Uterus (tissue), 3 donors: ENCODE measurements at regions not wholly inside any gene's neighbourhood (a gene's known extent, or its start where the extent isn't known, plus 50 kb on each side); places are given as distances from the start of the nearest gene placed in this dataset.
"Not testable (repeated sequence)": the region's sequence is repeated elsewhere in the genome, so short reads cannot be mapped to it uniquely, and the experiment has no call there.

Source experiments
- DNase-seq, 2 donors: peaks; one replicate each; pipeline ENCODE4 v3.0.0-alpha.2; 2019 to 2020
- H3K27ac ChIP-seq, 2 donors: fragments of 200-600 bp; sonication (generic); 1 replicate in 1 of 2; 2 replicates in 1 of 2; pipeline ENCODE4 v1.5.1; 2016 to 2018
- H3K27me3 ChIP-seq, 2 donors: fragments of 200-600 bp; sonication (generic); one replicate each; pipeline ENCODE4 v1.5.1; 2018 to 2019; ENCODE audit warnings: control low read depth in 1 of 2
- H3K36me3 ChIP-seq, 2 donors: fragments of 200-600 bp; sonication (generic); one replicate each; pipeline ENCODE4 v1.5.1; 2019; ENCODE audit warnings: control low read depth in 1 of 2
- H3K4me1 ChIP-seq, 2 donors: fragments of 200-600 bp; sonication (generic); one replicate each; pipeline ENCODE4 v1.5.1; 2018 to 2019; ENCODE audit warnings: control low read depth in 1 of 2
- H3K4me3 ChIP-seq, 2 donors: fragments of 200-600 bp; sonication (generic); 1 replicate in 1 of 2; 2 replicates in 1 of 2; pipeline ENCODE4 v1.5.1; 2018 to 2019; ENCODE audit warnings: mild to moderate bottlenecking in 1 of 2
- H3K9me3 ChIP-seq, 2 donors: fragments of 200-600 bp; sonication (generic); one replicate each; pipeline ENCODE4 v1.5.1; 2019; ENCODE audit warnings: control low read depth in 1 of 2
- CTCF ChIP-seq, 4 experiments: fragments of 200-600 bp in 2 of 4; fragments of 450-650 bp in 2 of 4; sonication (generic) in 2 of 4; IDR thresholded peaks; one replicate each; pipeline ENCODE4 v1.5.1; 2016 to 2019; ENCODE audit warnings: antibody characterized with exemption in 4 of 4, mild to moderate bottlenecking in 2 of 4, moderate library complexity in 1 of 4
- POLR2A ChIP-seq, 2 donors: fragments of 450-650 bp; IDR thresholded peaks; one replicate each; pipeline ENCODE4 v1.6.1; 2016; ENCODE audit warnings: antibody characterized with exemption in 2 of 2, mild to moderate bottlenecking in 1 of 2, moderate library complexity in 1 of 2
- intact Hi-C: fragments of 100-400 bp; cut with DNase I; formaldehyde crosslinking; loops from one replicate; pipeline ENCODE4 v1.15.1; 2023; ENCODE audit warnings: low total_unique reads
- donor health status: DM: yes; HTN: yes; CAD: no.

GRCh38 chr6:44740566-44741120, 353.1 kb downstream of the CDC5L start:
- no peaks in the 10 kb centered on the region for H3K4me1 ChIP-seq
- H3K9me3 ChIP-seq = no peaks in the 10 kb centered on the region
- intact Hi-C loops = no loop called here
- no peak overlapping the region for H3K4me3 ChIP-seq
- H3K27ac ChIP-seq = no peak overlapping the region
- TF ChIP-seq POLR2A (IDR thresholded peaks at IDR 0.05) (no peak), CTCF (IDR thresholded peaks at IDR 0.05) (no peak)
- no peak for DNase-seq
- H3K36me3 ChIP-seq = no peaks in the 10 kb centered on the region
- H3K27me3 ChIP-seq = no peaks in the 10 kb centered on the region

- TF ChIP-seq POLR2A (IDR thresholded peaks at IDR 0.05) (no peak), CTCF (IDR thresholded peaks at IDR 0.05) (no peak)
- Histone ChIP-seq H3K9me3 (no peaks in the 10 kb centered on the region), H3K4me3 (no peak overlapping the region), H3K4me1 (no peaks in the 10 kb centered on the region), H3K27me3 (no peaks in the 10 kb centered on the region), H3K36me3 (no peaks in the 10 kb centered on the region), H3K27ac (no peak overlapping the region)
- intact Hi-C loops = no loop called here
- DNase-seq = no peak
Measured at GRCh38 chr6:44742201-44742600, 354.7 kb downstream of the CDC5L start.

GRCh38 chr6:44742828-44743372, 355.4 kb downstream of the CDC5L start:
- no peaks in the 10 kb centered on the region for H3K4me1 ChIP-seq
- no peaks in the 10 kb centered on the region for H3K27me3 ChIP-seq
- H3K36me3 ChIP-seq = no peaks in the 10 kb centered on the region
- H3K9me3 ChIP-seq = no peaks in the 10 kb centered on the region
- intact Hi-C loops = no loop called here
- no peak overlapping the region for H3K27ac ChIP-seq
- TF ChIP-seq POLR2A (IDR thresholded peaks at IDR 0.05) (no peak), CTCF (IDR thresholded peaks at IDR 0.05) (no peak)
- no peak for DNase-seq
- H3K4me3 ChIP-seq = no peak overlapping the region

GRCh38 chr6:44760116-44760515, 372.6 kb downstream of the CDC5L start:
- H3K36me3 ChIP-seq, H3K9me3 ChIP-seq, H3K27ac ChIP-seq, H3K4me3 ChIP-seq, H3K27me3 ChIP-seq, intact Hi-C loops, DNase-seq, H3K4me1 ChIP-seq: not testable (repeated sequence)

- no peak overlapping the region for H3K27ac ChIP-seq
- peaks cover 0 to 9% of the 10 kb centered on the region in 2 donors for H3K9me3 ChIP-seq
- H3K27me3 ChIP-seq = no peaks in the 10 kb centered on the region
- no peaks in the 10 kb centered on the region for H3K36me3 ChIP-seq
- H3K4me3 ChIP-seq = no peak overlapping the region
- no peaks in the 10 kb centered on the region for H3K4me1 ChIP-seq
- DNase-seq = no peak
- TF ChIP-seq CTCF (IDR thresholded peaks at IDR 0.05) (no peak), POLR2A (IDR thresholded peaks at IDR 0.05) (no peak)
- intact Hi-C loops = no loop called here
Measured at GRCh38 chr6:44761046-44761445, 373.5 kb downstream of the CDC5L start.

GRCh38 chr6:44762496-44762895, 375.0 kb downstream of the CDC5L start:
- no peak overlapping the region for H3K4me3 ChIP-seq
- intact Hi-C loops = no loop called here
- no peak for DNase-seq
- no peaks in the 10 kb centered on the region for H3K4me1 ChIP-seq
- H3K27ac ChIP-seq = no peak overlapping the region
- TF ChIP-seq POLR2A (IDR thresholded peaks at IDR 0.05) (no peak), CTCF (IDR thresholded peaks at IDR 0.05) (no peak)
- H3K36me3 ChIP-seq = no peaks in the 10 kb centered on the region
- peaks cover 0 to 9% of the 10 kb centered on the region in 2 donors for H3K9me3 ChIP-seq
- no peaks in the 10 kb centered on the region for H3K27me3 ChIP-seq
